SK-N-SH treated with all-trans-retinoic acid at 6 μM for 48 hours (cell line): ENCODE measurements at regions not wholly inside any gene's neighbourhood (a gene's known extent, or its start where the extent isn't known, plus 50 kb on each side); places are given as distances from the start of the nearest gene placed in this dataset.

Experiments used
- BACH2 ChIP-seq: fragments of 250-450 bp; sonication (Bioruptor Pico); IDR thresholded peaks from 2 replicates; pipeline ENCODE4 v1.9.0; 2021; ENCODE audit warnings: mild to moderate bottlenecking, borderline replicate concordance
- CREB5 ChIP-seq: fragments of 250-450 bp; sonication (Bioruptor Pico); IDR thresholded peaks from 2 replicates; pipeline ENCODE4 v1.5.1; 2020; ENCODE audit warnings: low read depth, mild to moderate bottlenecking, moderate library complexity
- CSDC2 ChIP-seq: fragments of 250-450 bp; sonication (Bioruptor Pico); IDR thresholded peaks from 2 replicates; pipeline ENCODE4 v1.5.0; 2020; ENCODE audit warnings: mild to moderate bottlenecking, moderate library complexity
- ISL1 ChIP-seq: fragments of 250-450 bp; sonication (Bioruptor Pico); IDR thresholded peaks from 2 replicates; pipeline ENCODE4 v2.1.2; 2022; ENCODE audit warnings: mild to moderate bottlenecking, moderate library complexity
- PPARA ChIP-seq: fragments of 250-450 bp; sonication (Bioruptor Pico); IDR thresholded peaks from 2 replicates; pipeline ENCODE4 v1.5.0; 2020; ENCODE audit warnings: mild to moderate bottlenecking, borderline replicate concordance
- RARB ChIP-seq: fragments of 250-450 bp; sonication (Bioruptor Pico); IDR thresholded peaks from 2 replicates; pipeline ENCODE4 v1.8.0; 2021; ENCODE audit warnings: mild to moderate bottlenecking, moderate library complexity
- TOX ChIP-seq: fragments of 250-450 bp; sonication (Bioruptor Pico); IDR thresholded peaks from 2 replicates; pipeline ENCODE4 v1.8.0; 2021; ENCODE audit warnings: mild to moderate bottlenecking, moderate library complexity, borderline replicate concordance
- ZC3H10 ChIP-seq: fragments of 250-450 bp; sonication (Bioruptor Pico); IDR thresholded peaks from 2 replicates; pipeline ENCODE4 v1.5.1; 2021; ENCODE audit warnings: mild to moderate bottlenecking, moderate library complexity
- ZFP3 ChIP-seq: fragments of 250-450 bp; sonication (Bioruptor Pico); IDR thresholded peaks from 2 replicates; pipeline ENCODE4 v1.5.0; 2020; ENCODE audit warnings: mild to moderate bottlenecking, moderate library complexity
- ZFP30 ChIP-seq: fragments of 450-650 bp; formaldehyde crosslinking; IDR thresholded peaks from 2 replicates; pipeline ENCODE4 v1.5.0; 2022; ENCODE audit warnings: mild to moderate bottlenecking, moderate library complexity
- ZNF8 ChIP-seq: fragments of 450-650 bp; formaldehyde crosslinking; IDR thresholded peaks from 2 replicates; pipeline ENCODE4 v1.5.0; 2020; ENCODE audit warnings: mild to moderate bottlenecking, moderate library complexity
- TF ChIP-seq, protein P1 (sequence below): fragments of 250-450 bp; sonication (Bioruptor Pico); IDR thresholded peaks from 2 replicates; pipeline ENCODE4 v1.8.0; 2020; ENCODE audit warnings: mild to moderate bottlenecking, moderate library complexity, borderline replicate concordance
- TF ChIP-seq, protein P2 (sequence below): fragments of 250-450 bp; sonication (Bioruptor Pico); IDR thresholded peaks from 2 replicates; pipeline ENCODE4 v1.5.0; 2020; ENCODE audit warnings: mild to moderate bottlenecking, moderate library complexity

- TF ChIP-seq ZNF8 (no peak), PPARA (CRISPR knock-in tag) (no peak), CSDC2 (CRISPR knock-in tag) (no peak), RARB (CRISPR knock-in tag) (no peak), ZC3H10 (CRISPR knock-in tag) (no peak), TOX (CRISPR knock-in tag) (no peak), CREB5 (CRISPR knock-in tag) (no peak), ZFP30 (CRISPR knock-in tag) (no peak), ZFP3 (CRISPR knock-in tag) (no peak), BACH2 (CRISPR knock-in tag) (no peak), ISL1 (no peak)
- TF ChIP-seq, protein P1, sequence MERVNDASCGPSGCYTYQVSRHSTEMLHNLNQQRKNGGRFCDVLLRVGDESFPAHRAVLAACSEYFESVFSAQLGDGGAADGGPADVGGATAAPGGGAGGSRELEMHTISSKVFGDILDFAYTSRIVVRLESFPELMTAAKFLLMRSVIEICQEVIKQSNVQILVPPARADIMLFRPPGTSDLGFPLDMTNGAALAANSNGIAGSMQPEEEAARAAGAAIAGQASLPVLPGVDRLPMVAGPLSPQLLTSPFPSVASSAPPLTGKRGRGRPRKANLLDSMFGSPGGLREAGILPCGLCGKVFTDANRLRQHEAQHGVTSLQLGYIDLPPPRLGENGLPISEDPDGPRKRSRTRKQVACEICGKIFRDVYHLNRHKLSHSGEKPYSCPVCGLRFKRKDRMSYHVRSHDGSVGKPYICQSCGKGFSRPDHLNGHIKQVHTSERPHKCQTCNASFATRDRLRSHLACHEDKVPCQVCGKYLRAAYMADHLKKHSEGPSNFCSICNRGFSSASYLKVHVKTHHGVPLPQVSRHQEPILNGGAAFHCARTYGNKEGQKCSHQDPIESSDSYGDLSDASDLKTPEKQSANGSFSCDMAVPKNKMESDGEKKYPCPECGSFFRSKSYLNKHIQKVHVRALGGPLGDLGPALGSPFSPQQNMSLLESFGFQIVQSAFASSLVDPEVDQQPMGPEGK (CRISPR knock-in tag), result no peak
- TF ChIP-seq, protein P2, sequence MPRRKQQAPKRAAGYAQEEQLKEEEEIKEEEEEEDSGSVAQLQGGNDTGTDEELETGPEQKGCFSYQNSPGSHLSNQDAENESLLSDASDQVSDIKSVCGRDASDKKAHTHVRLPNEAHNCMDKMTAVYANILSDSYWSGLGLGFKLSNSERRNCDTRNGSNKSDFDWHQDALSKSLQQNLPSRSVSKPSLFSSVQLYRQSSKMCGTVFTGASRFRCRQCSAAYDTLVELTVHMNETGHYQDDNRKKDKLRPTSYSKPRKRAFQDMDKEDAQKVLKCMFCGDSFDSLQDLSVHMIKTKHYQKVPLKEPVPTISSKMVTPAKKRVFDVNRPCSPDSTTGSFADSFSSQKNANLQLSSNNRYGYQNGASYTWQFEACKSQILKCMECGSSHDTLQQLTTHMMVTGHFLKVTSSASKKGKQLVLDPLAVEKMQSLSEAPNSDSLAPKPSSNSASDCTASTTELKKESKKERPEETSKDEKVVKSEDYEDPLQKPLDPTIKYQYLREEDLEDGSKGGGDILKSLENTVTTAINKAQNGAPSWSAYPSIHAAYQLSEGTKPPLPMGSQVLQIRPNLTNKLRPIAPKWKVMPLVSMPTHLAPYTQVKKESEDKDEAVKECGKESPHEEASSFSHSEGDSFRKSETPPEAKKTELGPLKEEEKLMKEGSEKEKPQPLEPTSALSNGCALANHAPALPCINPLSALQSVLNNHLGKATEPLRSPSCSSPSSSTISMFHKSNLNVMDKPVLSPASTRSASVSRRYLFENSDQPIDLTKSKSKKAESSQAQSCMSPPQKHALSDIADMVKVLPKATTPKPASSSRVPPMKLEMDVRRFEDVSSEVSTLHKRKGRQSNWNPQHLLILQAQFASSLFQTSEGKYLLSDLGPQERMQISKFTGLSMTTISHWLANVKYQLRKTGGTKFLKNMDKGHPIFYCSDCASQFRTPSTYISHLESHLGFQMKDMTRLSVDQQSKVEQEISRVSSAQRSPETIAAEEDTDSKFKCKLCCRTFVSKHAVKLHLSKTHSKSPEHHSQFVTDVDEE (CRISPR knock-in tag), result no peak
Observed at GRCh38 chr13:76338003-76338402, 548.2 kb downstream of the KCTD12 start.
